ENCODE measurements at regions not wholly inside any gene's neighbourhood (a gene's known extent, or its start where the extent isn't known, plus 50 kb on each side); places are given as distances from the start of the nearest gene placed in this dataset.

DNA sequence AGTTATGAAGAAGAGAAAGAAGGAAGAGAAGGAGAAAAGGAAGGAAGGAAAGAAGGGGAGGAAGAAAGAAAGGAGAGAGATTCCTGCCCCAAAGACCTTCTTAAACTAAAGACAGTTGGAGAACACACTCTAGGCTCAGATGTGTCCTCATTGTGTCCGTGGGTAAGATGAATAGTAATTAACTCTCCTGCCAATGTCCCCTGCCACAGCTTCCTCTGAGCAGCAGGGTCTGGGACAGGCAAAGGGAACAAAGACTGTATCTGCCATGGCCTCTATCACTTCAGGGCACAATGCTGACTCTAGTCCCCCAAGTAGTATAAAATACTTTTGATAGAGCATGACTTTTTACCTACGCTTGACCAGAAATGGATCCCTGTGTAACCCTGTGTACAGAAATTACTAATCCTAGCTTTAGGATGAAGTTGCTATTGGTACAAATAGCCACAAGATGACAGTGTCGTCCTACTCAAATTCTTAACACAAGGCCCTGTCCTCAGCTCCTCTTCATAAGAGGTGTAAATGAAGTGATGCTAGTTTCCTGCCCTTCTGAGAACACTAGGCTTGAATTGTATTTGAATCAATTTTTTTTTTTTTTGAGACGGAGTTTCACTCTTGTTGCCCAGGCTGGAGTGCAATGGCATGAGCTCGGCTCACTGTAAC lies 186.2 kb upstream of the GPR12 start:
- no peaks in the 10 kb centered on the region for H3K4me1 ChIP-seq (ENCODE audit: insufficient read depth, low read length, poor library complexity, severe bottlenecking)
- intact Hi-C loops (cut with micrococcal nuclease; ENCODE audit: unreplicated experiment) = loop anchor here (1.0 kb wide), 1 partner anchor 412 kb away; no protein-coding TSS in a partner anchor

DNA sequence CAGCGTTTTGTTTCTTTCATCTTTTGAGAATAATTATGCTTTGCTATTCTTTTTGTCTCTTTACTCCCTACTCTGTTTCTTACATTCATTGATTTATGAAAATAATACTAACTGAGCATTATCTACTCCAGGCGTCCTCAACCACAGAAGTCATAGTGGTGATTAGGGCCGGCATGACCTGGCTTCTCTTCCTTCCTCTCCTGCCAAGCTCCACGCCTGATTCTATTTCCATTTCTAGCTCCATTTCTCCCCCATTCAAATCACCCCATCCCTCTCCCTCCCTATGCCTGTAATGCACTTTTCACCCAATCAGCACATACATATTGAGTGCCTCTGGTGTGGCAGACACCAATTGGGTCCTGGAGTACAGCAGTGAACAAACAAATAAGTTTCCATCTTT lies 183.2 kb upstream of the GPR12 start:
- no TSS peak for BruUV-seq (replicated peaks)
- H3K9me3 ChIP-seq (ENCODE audit: low read depth, low read length, poor library complexity, severe bottlenecking) = no peaks in the 10 kb centered on the region
- H3K4me1 ChIP-seq (ENCODE audit: insufficient read depth, low read length, poor library complexity, severe bottlenecking) = no peaks in the 10 kb centered on the region
- TF ChIP-seq EZH2 (IDR thresholded peaks at IDR 0.05; ENCODE audit: borderline replicate concordance, low read depth, low read length, poor library complexity, severe bottlenecking) = no peak
- TF ChIP-seq, protein P1, sequence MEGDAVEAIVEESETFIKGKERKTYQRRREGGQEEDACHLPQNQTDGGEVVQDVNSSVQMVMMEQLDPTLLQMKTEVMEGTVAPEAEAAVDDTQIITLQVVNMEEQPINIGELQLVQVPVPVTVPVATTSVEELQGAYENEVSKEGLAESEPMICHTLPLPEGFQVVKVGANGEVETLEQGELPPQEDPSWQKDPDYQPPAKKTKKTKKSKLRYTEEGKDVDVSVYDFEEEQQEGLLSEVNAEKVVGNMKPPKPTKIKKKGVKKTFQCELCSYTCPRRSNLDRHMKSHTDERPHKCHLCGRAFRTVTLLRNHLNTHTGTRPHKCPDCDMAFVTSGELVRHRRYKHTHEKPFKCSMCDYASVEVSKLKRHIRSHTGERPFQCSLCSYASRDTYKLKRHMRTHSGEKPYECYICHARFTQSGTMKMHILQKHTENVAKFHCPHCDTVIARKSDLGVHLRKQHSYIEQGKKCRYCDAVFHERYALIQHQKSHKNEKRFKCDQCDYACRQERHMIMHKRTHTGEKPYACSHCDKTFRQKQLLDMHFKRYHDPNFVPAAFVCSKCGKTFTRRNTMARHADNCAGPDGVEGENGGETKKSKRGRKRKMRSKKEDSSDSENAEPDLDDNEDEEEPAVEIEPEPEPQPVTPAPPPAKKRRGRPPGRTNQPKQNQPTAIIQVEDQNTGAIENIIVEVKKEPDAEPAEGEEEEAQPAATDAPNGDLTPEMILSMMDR (conservative IDR thresholded peaks at IDR 0.05; ENCODE audit: low read depth, low read length) = no peak
- POLR2A ChIA-PET (ENCODE audit: low non-redundant PET) = no interaction called here
- no peak overlapping the region for H3K4me3 ChIP-seq (ENCODE audit: low read depth, low read length, poor library complexity, severe bottlenecking)
- intact Hi-C loops (cut with micrococcal nuclease; ENCODE audit: unreplicated experiment) = no loop called here
- no peaks in the 10 kb centered on the region for H3K36me3 ChIP-seq (ENCODE audit: insufficient read depth, low read length, poor library complexity, severe bottlenecking)
- no peak for DNase-seq (ENCODE audit: low spot score)
- CTCF ChIA-PET = no interaction called here
- no peak overlapping the region for H3K27ac ChIP-seq (ENCODE audit: low read depth, low read length, poor library complexity, severe bottlenecking)
- H3K27me3 ChIP-seq (replicated peaks; ENCODE audit: insufficient read depth, low read depth, low read length, poor library complexity) = no peaks in the 10 kb centered on the region

More for the DNA sequence above, 186.2 kb upstream of the GPR12 start:
- Histone ChIP-seq H3K36me3 (ENCODE audit: insufficient read depth, low read length, poor library complexity, severe bottlenecking) (no peaks in the 10 kb centered on the region), H3K9me3 (ENCODE audit: low read depth, low read length, poor library complexity, severe bottlenecking) (no peaks in the 10 kb centered on the region), H3K27ac (ENCODE audit: low read depth, low read length, poor library complexity, severe bottlenecking) (no peak overlapping the region), H3K4me3 (ENCODE audit: low read depth, low read length, poor library complexity, severe bottlenecking) (no peak overlapping the region), H3K27me3 (replicated peaks; ENCODE audit: insufficient read depth, low read depth, low read length, poor library complexity) (no peaks in the 10 kb centered on the region)
- TF ChIP-seq EZH2 (IDR thresholded peaks at IDR 0.05; ENCODE audit: borderline replicate concordance, low read depth, low read length, poor library complexity, severe bottlenecking) = no peak
- TF ChIP-seq, protein P1 (conservative IDR thresholded peaks at IDR 0.05; ENCODE audit: low read depth, low read length) = peak; percentile 62
- POLR2A ChIA-PET (ENCODE audit: low non-redundant PET) = no interaction called here
- DNase-seq (ENCODE audit: low spot score) = peak; percentile 48
- CTCF ChIA-PET = interaction anchor here (0.6 to 1.1 kb wide), 9 partner anchors 16 to 880 kb away, joined by 3 to 13 read pairs (median 4); no protein-coding TSS in a partner anchor
- BruUV-seq (replicated peaks) = no TSS peak

DNA sequence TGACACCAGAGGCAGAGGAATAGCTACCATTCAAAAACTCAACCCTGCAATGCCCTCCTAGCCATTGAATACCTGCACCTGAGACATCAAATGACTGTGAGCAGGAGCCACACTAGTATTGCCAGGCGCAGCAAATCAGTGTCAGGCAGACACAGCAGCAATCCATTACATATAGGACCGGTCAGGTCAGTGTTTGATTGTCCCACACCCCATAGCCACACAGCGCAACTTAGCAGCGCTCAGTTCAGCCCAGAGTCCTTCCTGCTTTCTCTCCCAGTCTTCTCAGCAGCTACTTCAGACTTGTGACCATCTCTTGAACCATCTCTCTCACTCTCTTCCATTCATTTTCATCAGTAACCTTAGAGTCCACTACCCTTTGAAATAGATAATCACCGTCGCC lies 181.6 kb upstream of the GPR12 start:
- H3K9me3 ChIP-seq (ENCODE audit: low read depth, low read length, poor library complexity, severe bottlenecking) = no peaks in the 10 kb centered on the region
- ChIA-PET POLR2A (ENCODE audit: low non-redundant PET) (no interaction called here), CTCF (no interaction called here)
- intact Hi-C loops (cut with micrococcal nuclease; ENCODE audit: unreplicated experiment) = no loop called here
- no peaks in the 10 kb centered on the region for H3K27me3 ChIP-seq (replicated peaks; ENCODE audit: insufficient read depth, low read depth, low read length, poor library complexity)
- BruUV-seq (replicated peaks) = no TSS peak
- no peak overlapping the region for H3K27ac ChIP-seq (ENCODE audit: low read depth, low read length, poor library complexity, severe bottlenecking)
- DNase-seq (ENCODE audit: low spot score) = no peak
- H3K4me3 ChIP-seq (ENCODE audit: low read depth, low read length, poor library complexity, severe bottlenecking) = no peak overlapping the region
- TF ChIP-seq, protein P1 (conservative IDR thresholded peaks at IDR 0.05; ENCODE audit: low read depth, low read length) = no peak
- no peak for TF ChIP-seq EZH2 (IDR thresholded peaks at IDR 0.05; ENCODE audit: borderline replicate concordance, low read depth, low read length, poor library complexity, severe bottlenecking)
- no peaks in the 10 kb centered on the region for H3K36me3 ChIP-seq (ENCODE audit: insufficient read depth, low read length, poor library complexity, severe bottlenecking)
- no peaks in the 10 kb centered on the region for H3K4me1 ChIP-seq (ENCODE audit: insufficient read depth, low read length, poor library complexity, severe bottlenecking)
